ENCODE measurements at regions not wholly inside any gene's neighbourhood (a gene's known extent, or its start where the extent isn't known, plus 50 kb on each side); places are given as distances from the start of the nearest gene placed in this dataset.

GRCh38 chr13:66036636-66037035 is 1193.5 kb downstream of the PCDH9 start:
- no peak for TF ChIP-seq POLR2A (IDR thresholded peaks at IDR 0.05; ENCODE audit: low read length)
- TF ChIP-seq GATA1 (IDR thresholded peaks at IDR 0.05; ENCODE audit: low read depth, low read length), result no peak
